ENCODE measurements at regions not wholly inside any gene's neighbourhood (a gene's known extent, or its start where the extent isn't known, plus 50 kb on each side); places are given as distances from the start of the nearest gene placed in this dataset.

DNA sequence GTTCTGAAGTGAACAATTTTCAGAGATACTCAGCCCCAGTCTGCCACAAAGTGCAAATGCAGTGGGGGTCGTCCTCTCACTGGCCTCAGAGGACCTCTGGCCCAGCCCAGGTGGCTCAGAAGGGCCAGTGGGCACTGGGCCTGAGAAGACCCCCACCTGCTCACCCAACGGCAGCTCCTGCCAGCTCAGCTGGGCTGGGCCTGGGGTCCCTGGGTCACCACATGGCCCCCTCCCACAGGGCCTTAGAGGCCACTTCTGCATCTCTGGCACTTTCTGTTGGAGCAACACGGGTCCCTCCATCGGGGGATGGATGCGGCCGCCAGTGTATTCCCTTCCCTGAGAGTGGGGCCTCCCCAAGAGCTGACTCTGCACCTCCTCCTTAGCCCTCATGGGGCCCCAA is 262.7 kb upstream of the KCNH8 start:
- Histone ChIP-seq H3K36me3 (no peaks in the 10 kb centered on the region), H3K9me3 (no peaks in the 10 kb centered on the region), H3K27me3 (no peaks in the 10 kb centered on the region), H3K4me1 (no peaks in the 10 kb centered on the region), H3K4me3 (no peak overlapping the region), H3K27ac (no peak overlapping the region)
- no peak for DNase-seq (ENCODE audit: low spot score in 2 of 2)
- no peak for TF ChIP-seq CTCF (IDR thresholded peaks at IDR 0.05)
- intact Hi-C loops (cut with DNase I) = no loop called here

- H3K9me3 ChIP-seq = no peaks in the 10 kb centered on the region
- H3K27ac ChIP-seq = no peak overlapping the region
- no peak for TF ChIP-seq CTCF (IDR thresholded peaks at IDR 0.05)
- DNase-seq (ENCODE audit: low spot score in 2 of 2) = no peak
- intact Hi-C loops (cut with DNase I) = no loop called here
- no peaks in the 10 kb centered on the region for H3K36me3 ChIP-seq
- no peak overlapping the region for H3K4me3 ChIP-seq
- H3K4me1 ChIP-seq = no peaks in the 10 kb centered on the region
- no peaks in the 10 kb centered on the region for H3K27me3 ChIP-seq
These were observed 264.7 kb upstream of the KCNH8 start for GRCh38 chr3:18883571-18883970.

GRCh38 chr3:18880691-18881090 is 267.6 kb upstream of the KCNH8 start:
- intact Hi-C loops (cut with DNase I) = no loop called here

DNA sequence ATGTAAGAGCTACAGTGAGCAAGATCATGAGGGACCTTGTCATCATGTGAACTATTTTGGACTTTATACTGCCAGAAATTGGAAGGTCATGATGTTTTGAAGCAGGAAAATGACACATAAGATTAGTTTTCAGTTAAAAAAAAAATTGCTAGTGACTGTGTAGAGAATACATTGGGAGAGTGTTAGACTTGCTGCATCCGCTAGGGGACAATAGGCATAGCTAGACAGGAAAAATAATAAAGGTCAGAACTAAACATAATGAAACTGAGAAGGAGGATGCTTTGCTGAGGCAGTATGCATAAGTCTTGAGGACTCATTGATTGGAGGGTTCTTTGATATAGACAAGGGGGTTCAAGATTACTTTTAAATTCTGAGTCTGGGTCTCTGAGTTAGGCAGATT is 275.8 kb upstream of the KCNH8 start:
- H3K36me3 ChIP-seq = no peaks in the 10 kb centered on the region
- H3K9me3 ChIP-seq = no peaks in the 10 kb centered on the region
- no peak for TF ChIP-seq CTCF (IDR thresholded peaks at IDR 0.05)
- H3K27me3 ChIP-seq = no peaks in the 10 kb centered on the region
- intact Hi-C loops (cut with DNase I) = no loop called here
- no peaks in the 10 kb centered on the region for H3K4me1 ChIP-seq
- H3K27ac ChIP-seq = no peak overlapping the region
- no peak for DNase-seq (ENCODE audit: low spot score in 2 of 2)
- H3K4me3 ChIP-seq = no peak overlapping the region

More at GRCh38 chr3:18880691-18881090, 267.6 kb upstream of the KCNH8 start:
- no peaks in the 10 kb centered on the region for H3K27me3 ChIP-seq
- no peak overlapping the region for H3K4me3 ChIP-seq
- no peaks in the 10 kb centered on the region for H3K4me1 ChIP-seq
- TF ChIP-seq CTCF (IDR thresholded peaks at IDR 0.05) = no peak
- H3K9me3 ChIP-seq = no peaks in the 10 kb centered on the region
- no peak overlapping the region for H3K27ac ChIP-seq
- DNase-seq (ENCODE audit: low spot score in 2 of 2) = no peak
- no peaks in the 10 kb centered on the region for H3K36me3 ChIP-seq

GRCh38 chr3:18870642-18871041 is 277.7 kb upstream of the KCNH8 start:
- no peak for TF ChIP-seq CTCF (IDR thresholded peaks at IDR 0.05)
- intact Hi-C loops (cut with DNase I) = no loop called here
- H3K27me3 ChIP-seq = no peaks in the 10 kb centered on the region

GRCh38 chr3:18870074-18870640 is 278.2 kb upstream of the KCNH8 start:
- TF ChIP-seq CTCF (IDR thresholded peaks at IDR 0.05) = no peak
- Histone ChIP-seq H3K4me3 (no peak overlapping the region), H3K27me3 (no peaks in the 10 kb centered on the region), H3K27ac (no peak overlapping the region), H3K36me3 (no peaks in the 10 kb centered on the region), H3K4me1 (no peaks in the 10 kb centered on the region), H3K9me3 (no peaks in the 10 kb centered on the region)
- no peak for DNase-seq (ENCODE audit: low spot score in 2 of 2)
- intact Hi-C loops (cut with DNase I) = no loop called here

More at GRCh38 chr3:18870642-18871041, 277.7 kb upstream of the KCNH8 start:
- H3K4me1 ChIP-seq = no peaks in the 10 kb centered on the region
- H3K9me3 ChIP-seq = no peaks in the 10 kb centered on the region
- no peak overlapping the region for H3K27ac ChIP-seq
- no peak overlapping the region for H3K4me3 ChIP-seq
- H3K36me3 ChIP-seq = no peaks in the 10 kb centered on the region
- no peak for DNase-seq (ENCODE audit: low spot score in 2 of 2)

Measured in ascending aorta (tissue), 2 donors.